ENCODE measurements at regions not wholly inside any gene's neighbourhood (a gene's known extent, or its start where the extent isn't known, plus 50 kb on each side); places are given as distances from the start of the nearest gene placed in this dataset.

DNA sequence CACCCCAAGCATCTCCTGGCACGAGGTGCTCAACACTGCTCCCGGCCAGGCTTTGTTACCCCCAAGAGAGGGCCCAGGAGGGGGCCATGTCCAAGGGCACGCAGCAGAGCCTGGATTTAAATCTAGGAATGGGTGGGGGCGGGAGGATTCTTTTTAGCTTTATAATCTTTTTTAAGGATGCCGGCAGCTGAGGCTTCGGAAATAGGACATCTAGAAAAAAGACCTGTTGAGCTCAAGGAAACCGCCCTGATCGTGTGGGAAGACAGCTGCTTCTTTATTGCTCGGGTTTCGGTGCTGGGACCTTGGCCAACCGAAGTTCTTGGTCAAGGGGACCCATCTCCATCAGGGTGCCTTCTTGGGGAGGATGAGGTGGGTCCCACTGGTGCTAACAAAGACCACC, 317.9 kb downstream of the CTTN start:
- no peak for DNase-seq (ENCODE audit: low spot score)
- Histone ChIP-seq H3K4me1 (ENCODE audit: insufficient read depth, low read length, poor library complexity, severe bottlenecking) (no peaks in the 10 kb centered on the region), H3K9me3 (ENCODE audit: low read depth, low read length, poor library complexity, severe bottlenecking) (no peaks in the 10 kb centered on the region), H3K4me3 (ENCODE audit: low read depth, low read length, poor library complexity, severe bottlenecking) (no peak overlapping the region), H3K27me3 (replicated peaks; ENCODE audit: insufficient read depth, low read depth, low read length, poor library complexity) (peaks cover 85% of the 10 kb centered on the region), H3K27ac (ENCODE audit: low read depth, low read length, poor library complexity, severe bottlenecking) (no peak overlapping the region), H3K36me3 (ENCODE audit: insufficient read depth, low read length, poor library complexity, severe bottlenecking) (no peaks in the 10 kb centered on the region)
- POLR2A ChIA-PET (ENCODE audit: low non-redundant PET) = no interaction called here
- CTCF ChIA-PET = no interaction called here
- intact Hi-C loops (cut with micrococcal nuclease; ENCODE audit: unreplicated experiment) = no loop called here
- no TSS peak for BruUV-seq (replicated peaks)
- TF ChIP-seq EZH2 (IDR thresholded peaks at IDR 0.05; ENCODE audit: borderline replicate concordance, low read depth, low read length, poor library complexity, severe bottlenecking) = no peak
- TF ChIP-seq, protein P1, sequence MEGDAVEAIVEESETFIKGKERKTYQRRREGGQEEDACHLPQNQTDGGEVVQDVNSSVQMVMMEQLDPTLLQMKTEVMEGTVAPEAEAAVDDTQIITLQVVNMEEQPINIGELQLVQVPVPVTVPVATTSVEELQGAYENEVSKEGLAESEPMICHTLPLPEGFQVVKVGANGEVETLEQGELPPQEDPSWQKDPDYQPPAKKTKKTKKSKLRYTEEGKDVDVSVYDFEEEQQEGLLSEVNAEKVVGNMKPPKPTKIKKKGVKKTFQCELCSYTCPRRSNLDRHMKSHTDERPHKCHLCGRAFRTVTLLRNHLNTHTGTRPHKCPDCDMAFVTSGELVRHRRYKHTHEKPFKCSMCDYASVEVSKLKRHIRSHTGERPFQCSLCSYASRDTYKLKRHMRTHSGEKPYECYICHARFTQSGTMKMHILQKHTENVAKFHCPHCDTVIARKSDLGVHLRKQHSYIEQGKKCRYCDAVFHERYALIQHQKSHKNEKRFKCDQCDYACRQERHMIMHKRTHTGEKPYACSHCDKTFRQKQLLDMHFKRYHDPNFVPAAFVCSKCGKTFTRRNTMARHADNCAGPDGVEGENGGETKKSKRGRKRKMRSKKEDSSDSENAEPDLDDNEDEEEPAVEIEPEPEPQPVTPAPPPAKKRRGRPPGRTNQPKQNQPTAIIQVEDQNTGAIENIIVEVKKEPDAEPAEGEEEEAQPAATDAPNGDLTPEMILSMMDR (conservative IDR thresholded peaks at IDR 0.05; ENCODE audit: low read depth, low read length) = no peak

DNA sequence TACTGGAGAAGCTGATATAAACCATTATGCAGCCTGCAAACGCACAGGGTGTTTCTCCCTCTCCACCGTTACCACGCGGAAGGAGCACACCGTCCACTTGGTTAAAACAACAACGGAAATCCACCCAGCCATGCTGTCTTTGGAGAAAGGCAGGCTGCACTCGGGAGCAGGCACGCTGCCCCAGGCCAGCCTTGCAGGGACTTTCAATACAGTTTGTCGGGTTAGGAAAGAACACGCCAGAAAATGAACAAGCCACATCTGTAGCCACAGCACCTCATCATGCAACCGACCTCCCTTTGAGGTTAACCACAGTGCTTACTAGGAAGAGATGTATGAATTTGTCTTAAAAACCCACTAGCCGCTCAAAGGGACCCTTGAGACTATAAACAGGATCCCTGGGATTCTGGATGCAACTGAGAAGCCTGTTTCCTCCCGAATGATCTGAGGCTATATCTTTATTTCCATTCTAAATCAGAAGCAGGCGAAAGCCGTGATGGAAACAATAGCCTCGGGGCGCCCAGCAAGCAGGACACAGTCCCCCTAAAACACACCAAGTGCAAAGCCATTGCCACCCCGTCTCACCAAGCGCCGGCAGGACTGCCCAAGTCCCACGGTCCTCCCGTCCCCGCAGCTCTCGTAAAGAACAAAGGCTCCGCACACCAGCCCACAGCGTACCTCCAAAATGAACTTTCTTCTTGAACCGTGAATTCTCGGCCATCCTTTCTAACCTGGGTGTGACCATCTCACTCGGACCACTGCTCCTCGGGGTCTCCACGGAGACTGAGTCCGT, 318.9 kb downstream of the CTTN start:
- intact Hi-C loops (cut with micrococcal nuclease; ENCODE audit: unreplicated experiment) = no loop called here

DNA sequence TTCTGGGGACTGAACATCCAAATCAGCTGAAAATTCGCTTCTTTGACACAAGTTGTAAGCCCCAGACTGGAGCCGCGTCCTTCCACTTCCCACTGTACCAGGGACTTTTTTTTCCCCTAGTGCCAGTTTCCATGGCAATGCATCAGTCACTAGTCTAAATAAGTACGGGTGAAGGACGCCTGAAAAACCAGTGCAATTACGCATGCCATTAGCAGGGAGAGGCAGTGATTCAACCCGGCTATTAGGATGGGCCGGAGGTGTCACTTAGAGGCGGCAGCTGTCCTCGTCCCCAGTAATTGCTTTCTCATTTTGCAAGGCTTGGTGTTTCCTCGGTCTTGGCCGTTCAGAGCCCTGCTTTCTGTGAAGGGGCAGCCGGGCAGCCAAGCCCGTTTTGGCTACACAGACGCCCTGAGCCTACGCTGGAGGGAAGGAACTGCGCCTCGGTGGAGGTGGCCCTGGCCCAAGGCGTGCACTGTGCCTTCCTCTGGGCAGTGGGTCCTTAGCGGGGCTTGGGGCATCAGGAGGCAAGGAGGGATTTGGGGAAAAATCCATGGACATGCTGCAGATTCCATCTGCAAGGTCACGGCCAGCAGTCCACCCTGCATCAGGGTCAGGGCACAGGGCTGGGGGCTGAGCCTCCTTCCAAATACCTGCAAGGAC, 319.7 kb downstream of the CTTN start:
- H3K9me3 ChIP-seq (ENCODE audit: low read depth, low read length, poor library complexity, severe bottlenecking) = no peaks in the 10 kb centered on the region
- intact Hi-C loops (cut with micrococcal nuclease; ENCODE audit: unreplicated experiment) = no loop called here
- POLR2A ChIA-PET (ENCODE audit: low non-redundant PET) = no interaction called here
- DNase-seq (ENCODE audit: low spot score) = no peak
- TF ChIP-seq, protein P1 (conservative IDR thresholded peaks at IDR 0.05; ENCODE audit: low read depth, low read length) = no peak
- TF ChIP-seq EZH2 (IDR thresholded peaks at IDR 0.05; ENCODE audit: borderline replicate concordance, low read depth, low read length, poor library complexity, severe bottlenecking) = no peak
- no peaks in the 10 kb centered on the region for H3K36me3 ChIP-seq (ENCODE audit: insufficient read depth, low read length, poor library complexity, severe bottlenecking)
- H3K27me3 ChIP-seq (replicated peaks; ENCODE audit: insufficient read depth, low read depth, low read length, poor library complexity) = peaks cover 87% of the 10 kb centered on the region
- no peak overlapping the region for H3K4me3 ChIP-seq (ENCODE audit: low read depth, low read length, poor library complexity, severe bottlenecking)
- H3K4me1 ChIP-seq (ENCODE audit: insufficient read depth, low read length, poor library complexity, severe bottlenecking) = no peaks in the 10 kb centered on the region
- BruUV-seq (replicated peaks) = no TSS peak
- H3K27ac ChIP-seq (ENCODE audit: low read depth, low read length, poor library complexity, severe bottlenecking) = no peak overlapping the region
- CTCF ChIA-PET = no interaction called here

More for the DNA sequence above, 318.9 kb downstream of the CTTN start:
- Histone ChIP-seq H3K36me3 (ENCODE audit: insufficient read depth, low read length, poor library complexity, severe bottlenecking) (no peaks in the 10 kb centered on the region), H3K27me3 (replicated peaks; ENCODE audit: insufficient read depth, low read depth, low read length, poor library complexity) (peaks cover 85% of the 10 kb centered on the region), H3K4me3 (ENCODE audit: low read depth, low read length, poor library complexity, severe bottlenecking) (no peak overlapping the region), H3K9me3 (ENCODE audit: low read depth, low read length, poor library complexity, severe bottlenecking) (no peaks in the 10 kb centered on the region), H3K4me1 (ENCODE audit: insufficient read depth, low read length, poor library complexity, severe bottlenecking) (no peaks in the 10 kb centered on the region), H3K27ac (ENCODE audit: low read depth, low read length, poor library complexity, severe bottlenecking) (no peak overlapping the region)
- no peak for DNase-seq (ENCODE audit: low spot score)
- ChIA-PET CTCF (no interaction called here), POLR2A (ENCODE audit: low non-redundant PET) (no interaction called here)
- TF ChIP-seq, protein P1 (conservative IDR thresholded peaks at IDR 0.05; ENCODE audit: low read depth, low read length) = no peak
- TF ChIP-seq EZH2 (IDR thresholded peaks at IDR 0.05; ENCODE audit: borderline replicate concordance, low read depth, low read length, poor library complexity, severe bottlenecking) = peak; percentile 48
- no TSS peak for BruUV-seq (replicated peaks)

All from A673 (cell line).